IPS-18a (cell line): ENCODE measurements at regions not wholly inside any gene's neighbourhood (a gene's known extent, or its start where the extent isn't known, plus 50 kb on each side); places are given as distances from the start of the nearest gene placed in this dataset.

ENCODE experiments used
- H3K27ac ChIP-seq: one replicate; pipeline ENCODE4 v1.5.1; 2013; ENCODE audit warnings: low read length
- H3K27me3 ChIP-seq: one replicate; pipeline ENCODE4 v1.6.1; 2013; ENCODE audit warnings: mild to moderate bottlenecking, low read length; ENCODE audit not compliant: control insufficient read depth, insufficient read depth
- H3K36me3 ChIP-seq: one replicate; pipeline ENCODE4 v1.6.1; 2013; ENCODE audit warnings: low read depth, low read length; ENCODE audit not compliant: control insufficient read depth
- H3K4me1 ChIP-seq: one replicate; pipeline ENCODE4 v1.6.1; 2013; ENCODE audit warnings: low read depth, low read length; ENCODE audit not compliant: control insufficient read depth
- H3K4me3 ChIP-seq: one replicate; pipeline ENCODE4 v1.5.1; 2013; ENCODE audit warnings: low read length
- H3K9ac ChIP-seq: one replicate; pipeline ENCODE4 v1.6.1; 2013; ENCODE audit warnings: mild to moderate bottlenecking, low read length, moderate library complexity
- H3K9me3 ChIP-seq: one replicate; pipeline ENCODE4 v1.6.1; 2013; ENCODE audit warnings: low read depth, low read length; ENCODE audit not compliant: control insufficient read depth

DNA sequence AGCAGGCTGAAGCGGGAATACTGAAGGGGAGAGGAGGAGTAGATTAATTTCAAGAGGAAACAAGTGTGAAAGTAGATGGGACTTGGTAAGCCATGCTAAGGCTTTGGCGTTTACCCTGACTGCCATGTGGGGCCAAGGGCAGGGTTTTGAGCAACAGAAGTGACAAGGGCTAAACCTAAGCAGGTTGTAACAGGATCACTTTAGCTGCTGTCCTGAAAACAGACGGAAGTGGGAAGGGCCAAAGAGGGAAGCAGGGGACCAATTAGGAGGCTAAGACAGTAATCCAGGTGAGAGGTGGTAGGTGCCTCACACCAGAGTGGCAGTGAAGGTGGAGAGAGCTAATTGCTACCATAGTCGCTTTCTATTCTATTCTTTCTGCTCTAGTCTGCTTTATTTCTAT is 166.5 kb downstream of the PJA1 start:
- Histone ChIP-seq H3K27ac (no peak overlapping the region), H3K4me1 (no peaks in the 10 kb centered on the region), H3K9me3 (no peaks in the 10 kb centered on the region), H3K27me3 (no peaks in the 10 kb centered on the region), H3K9ac (no peak overlapping the region), H3K4me3 (no peak overlapping the region), H3K36me3 (no peaks in the 10 kb centered on the region)

DNA sequence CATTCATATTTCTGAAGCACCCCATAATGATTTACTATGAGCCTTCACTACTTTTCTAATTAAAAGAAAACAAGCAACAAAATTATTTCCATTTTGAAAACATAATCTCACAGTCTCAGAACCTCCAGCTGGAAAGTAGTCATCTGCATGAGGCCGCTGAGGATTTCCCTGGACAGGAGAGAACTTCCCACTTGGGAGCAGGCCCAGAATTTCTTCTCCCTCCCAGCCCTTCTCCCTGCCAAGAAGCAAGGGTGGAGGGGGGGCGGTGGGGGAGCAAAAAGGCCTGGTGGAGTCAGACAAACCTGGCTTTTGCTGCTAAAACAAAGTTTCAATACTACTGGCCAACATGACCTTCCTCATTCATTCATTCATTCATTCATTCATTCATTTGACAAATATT is 167.3 kb downstream of the PJA1 start:
- no peak overlapping the region for H3K4me3 ChIP-seq
- no peaks in the 10 kb centered on the region for H3K27me3 ChIP-seq
- no peaks in the 10 kb centered on the region for H3K4me1 ChIP-seq
- H3K9me3 ChIP-seq, result no peaks in the 10 kb centered on the region
- no peaks in the 10 kb centered on the region for H3K36me3 ChIP-seq
- no peak overlapping the region for H3K9ac ChIP-seq
- no peak overlapping the region for H3K27ac ChIP-seq

DNA sequence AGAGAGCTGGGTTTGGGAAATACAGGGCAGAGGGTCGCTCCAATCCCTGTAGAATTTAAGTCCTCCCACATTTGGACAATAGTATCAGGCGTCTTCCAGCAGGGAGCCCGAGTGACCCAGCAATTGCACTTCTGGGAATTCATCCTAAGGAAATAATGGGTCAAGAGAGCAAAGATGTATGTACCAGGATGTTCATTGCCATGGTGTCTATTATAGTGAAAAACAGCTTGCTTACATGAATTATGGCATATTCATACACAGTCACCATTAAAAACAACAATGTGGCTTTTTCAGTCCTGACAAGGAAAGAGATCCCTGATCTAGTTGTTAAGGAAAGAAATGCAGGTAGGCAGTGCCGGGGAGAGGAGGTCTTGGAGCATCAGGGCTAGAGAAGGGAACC is 167.7 kb downstream of the PJA1 start:
- no peak overlapping the region for H3K4me3 ChIP-seq
- no peaks in the 10 kb centered on the region for H3K4me1 ChIP-seq
- H3K27me3 ChIP-seq, result no peaks in the 10 kb centered on the region
- no peak overlapping the region for H3K9ac ChIP-seq
- no peaks in the 10 kb centered on the region for H3K36me3 ChIP-seq
- H3K27ac ChIP-seq, result no peak overlapping the region
- H3K9me3 ChIP-seq, result no peaks in the 10 kb centered on the region

DNA sequence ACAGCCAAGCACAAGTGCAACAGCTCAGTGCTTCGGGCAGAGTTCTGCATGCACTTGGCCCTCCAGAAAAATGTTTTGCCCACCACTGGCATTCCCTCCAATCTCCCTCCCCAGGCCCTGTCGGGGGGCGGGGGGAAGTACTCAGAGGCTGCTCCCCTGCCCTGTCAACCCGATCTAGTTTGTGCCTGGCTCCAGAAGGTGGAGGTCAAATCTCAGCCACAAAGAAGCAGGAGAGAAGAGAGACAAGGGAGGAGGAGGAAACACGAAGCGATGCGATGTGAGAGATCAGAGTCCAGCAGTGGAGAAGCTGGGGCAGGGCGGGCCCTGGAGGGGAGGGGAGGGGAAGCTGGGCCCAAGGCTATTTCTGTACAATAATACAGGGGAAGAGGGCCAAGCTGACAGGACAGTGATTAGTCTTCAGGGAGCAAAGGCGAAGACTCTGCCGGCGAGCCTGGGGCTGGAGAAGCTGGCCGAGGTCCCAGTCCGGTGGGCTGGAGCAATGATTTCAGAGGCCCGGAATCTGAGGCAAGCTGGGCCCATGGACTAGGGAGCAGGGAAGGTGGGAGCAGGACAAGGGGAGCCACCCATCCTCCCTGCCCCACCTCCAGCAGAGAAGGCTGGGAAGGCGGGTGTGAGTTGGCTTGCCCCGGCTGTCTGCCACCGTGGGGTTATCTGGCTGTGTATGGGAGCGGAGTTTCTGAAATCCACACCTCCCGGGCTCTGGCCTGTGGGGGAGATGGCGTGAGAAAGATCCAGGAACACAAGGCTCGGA is 167.1 kb downstream of the EFNB1 start:
- Histone ChIP-seq H3K9me3 (no peaks in the 10 kb centered on the region), H3K27me3 (no peaks in the 10 kb centered on the region), H3K36me3 (no peaks in the 10 kb centered on the region), H3K9ac (no peak overlapping the region), H3K4me1 (no peaks in the 10 kb centered on the region), H3K4me3 (no peak overlapping the region), H3K27ac (no peak overlapping the region)

DNA sequence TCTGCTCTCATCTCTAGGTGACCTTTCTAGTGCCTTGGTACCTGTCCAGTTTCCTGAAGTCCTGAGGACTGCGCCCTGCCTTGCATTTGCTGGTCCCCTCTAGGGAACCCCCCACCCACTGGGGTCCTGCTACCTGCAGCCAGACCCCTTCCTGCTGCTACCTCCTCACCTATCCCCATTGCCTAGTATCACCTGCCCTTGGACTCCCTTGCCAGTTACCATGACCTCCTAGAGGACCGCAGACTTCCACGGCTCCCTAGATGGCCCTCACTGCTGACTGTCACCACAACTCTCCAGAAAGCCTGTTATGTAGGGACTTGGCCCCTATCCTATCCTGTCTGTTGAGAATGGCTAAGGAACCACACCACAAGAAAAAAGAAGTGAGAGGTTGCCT is 166.6 kb downstream of the EFNB1 start:
- H3K4me3 ChIP-seq, result no peak overlapping the region
- H3K4me1 ChIP-seq, result peaks cover 5% of the 10 kb centered on the region
- H3K9me3 ChIP-seq, result no peaks in the 10 kb centered on the region
- H3K27me3 ChIP-seq, result no peaks in the 10 kb centered on the region
- H3K9ac ChIP-seq, result no peak overlapping the region
- H3K36me3 ChIP-seq, result no peaks in the 10 kb centered on the region
- no peak overlapping the region for H3K27ac ChIP-seq

DNA sequence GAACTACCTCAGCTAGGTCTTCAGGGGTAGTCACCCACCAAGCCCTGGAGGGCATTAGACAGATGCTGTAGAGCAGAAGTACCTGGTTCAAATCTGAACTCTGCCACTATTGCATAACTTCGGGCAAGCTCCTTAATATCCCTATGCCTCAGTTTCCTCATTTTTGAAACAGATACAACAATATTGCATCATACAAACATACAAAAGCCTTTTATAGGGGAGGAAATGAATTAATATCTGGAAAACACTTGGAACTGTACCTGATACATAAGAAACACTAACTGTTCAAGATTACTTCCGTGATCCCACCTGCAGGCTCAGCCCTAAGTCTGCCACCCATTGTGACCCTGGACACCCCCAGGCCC is 166.1 kb downstream of the EFNB1 start:
- no peaks in the 10 kb centered on the region for H3K9me3 ChIP-seq
- H3K4me3 ChIP-seq, result no peak overlapping the region
- no peak overlapping the region for H3K9ac ChIP-seq
- no peak overlapping the region for H3K27ac ChIP-seq
- H3K4me1 ChIP-seq, result peaks cover 8% of the 10 kb centered on the region
- H3K27me3 ChIP-seq, result no peaks in the 10 kb centered on the region
- no peaks in the 10 kb centered on the region for H3K36me3 ChIP-seq

DNA sequence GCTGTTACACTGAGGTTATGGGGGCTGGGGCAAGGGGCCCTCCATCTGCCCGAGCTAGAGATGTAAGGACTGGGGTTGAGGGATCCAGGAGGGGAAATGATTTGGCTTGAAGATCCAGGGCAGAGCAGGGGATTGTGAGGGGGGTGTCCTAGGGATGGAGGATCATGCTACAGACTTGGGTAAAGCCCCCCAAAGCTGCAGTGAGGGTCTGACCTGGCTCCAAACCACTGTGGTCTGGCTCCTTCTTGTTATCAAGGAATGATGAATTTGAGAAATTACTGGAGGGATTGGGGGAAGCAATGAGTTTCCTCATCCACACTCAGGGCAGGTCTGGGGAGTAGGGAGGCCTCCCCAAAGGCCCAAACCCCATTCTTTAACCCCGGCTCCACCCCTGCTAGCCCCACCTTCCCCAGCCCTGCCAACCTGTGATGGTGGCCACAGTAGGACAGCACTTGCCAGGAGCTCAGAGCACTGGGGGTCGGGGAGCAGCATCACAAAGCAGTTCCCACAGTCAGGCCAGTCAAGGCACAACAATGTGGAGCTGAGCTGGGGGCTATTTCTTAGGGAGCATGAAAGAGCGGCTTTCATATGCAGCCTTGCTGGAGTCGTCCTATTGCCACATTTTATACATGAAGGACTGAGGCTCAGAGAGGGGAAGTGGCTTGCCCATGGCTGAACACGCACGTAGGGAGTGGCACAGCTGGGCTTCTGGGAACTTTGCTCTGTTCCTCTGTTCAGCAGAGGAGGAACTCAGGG is 165.5 kb downstream of the EFNB1 start:
- Histone ChIP-seq H3K4me3 (no peak overlapping the region), H3K9ac (no peak overlapping the region), H3K36me3 (no peaks in the 10 kb centered on the region), H3K27ac (no peak overlapping the region), H3K4me1 (peaks cover 13% of the 10 kb centered on the region), H3K9me3 (no peaks in the 10 kb centered on the region), H3K27me3 (no peaks in the 10 kb centered on the region)

DNA sequence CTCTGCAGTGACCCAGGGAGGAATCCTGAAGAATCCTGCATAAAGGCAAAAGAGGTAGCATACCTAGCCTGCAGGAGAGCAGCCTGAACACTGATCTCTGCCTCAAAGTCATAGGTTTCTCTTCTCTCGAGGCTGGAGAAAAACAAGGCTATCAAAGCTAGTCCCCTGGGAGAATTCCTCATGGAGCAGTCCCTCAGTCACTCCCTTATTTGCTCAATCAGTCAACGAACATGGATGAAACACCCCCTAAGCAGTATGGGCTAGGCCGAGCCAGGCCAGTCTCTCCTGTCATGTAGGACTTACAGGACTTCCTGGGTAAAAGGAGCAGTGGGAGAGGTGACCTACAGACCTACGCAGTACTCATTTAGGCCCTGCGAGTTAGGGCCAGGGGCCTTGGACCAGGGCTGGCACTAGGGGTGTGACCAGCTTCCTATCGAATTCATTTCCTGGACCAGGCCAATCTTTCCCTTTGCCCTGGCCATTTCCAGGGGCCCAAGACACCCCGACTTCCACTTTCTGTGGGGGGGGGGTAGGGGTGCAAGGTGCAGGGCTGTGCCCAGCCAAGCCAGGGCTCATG is 164.1 kb downstream of the EFNB1 start:
- Histone ChIP-seq H3K27ac (no peak overlapping the region), H3K9ac (no peak overlapping the region), H3K4me1 (peaks cover 14% of the 10 kb centered on the region), H3K4me3 (no peak overlapping the region), H3K27me3 (no peaks in the 10 kb centered on the region), H3K36me3 (no peaks in the 10 kb centered on the region), H3K9me3 (no peaks in the 10 kb centered on the region)

DNA sequence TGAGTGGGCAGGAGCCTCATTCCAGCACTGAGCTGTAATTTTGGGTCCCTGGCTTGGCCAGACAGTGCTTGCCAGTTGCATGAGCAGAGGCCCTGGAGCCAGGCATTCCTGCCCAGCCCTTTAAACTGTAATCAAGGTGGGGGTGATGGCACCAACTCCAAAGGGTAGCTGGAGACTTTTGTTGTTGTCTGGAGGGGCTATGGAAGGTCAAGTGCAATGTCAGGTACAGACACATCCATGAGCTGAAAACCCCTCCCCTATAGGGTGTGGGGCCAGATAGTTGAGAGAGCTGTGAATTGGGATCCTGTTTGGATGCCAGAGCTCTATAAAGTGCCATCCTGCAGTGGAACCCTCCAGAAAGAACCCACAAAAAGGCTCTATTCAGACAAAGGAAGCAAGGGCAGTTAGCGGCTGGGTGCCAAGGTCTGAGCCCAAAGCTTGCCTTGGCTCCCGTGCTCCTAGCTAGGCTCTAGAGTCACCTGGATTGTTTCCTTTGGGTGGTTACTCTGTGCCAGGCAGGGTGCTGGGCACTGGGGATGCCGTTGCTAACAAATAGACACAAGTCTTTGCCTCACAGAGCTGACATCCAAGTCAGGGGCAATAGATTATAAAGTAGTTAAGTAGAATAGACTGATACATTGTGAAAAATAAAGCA is 163.0 kb downstream of the EFNB1 start:
- Histone ChIP-seq H3K36me3 (no peaks in the 10 kb centered on the region), H3K27me3 (no peaks in the 10 kb centered on the region), H3K9me3 (no peaks in the 10 kb centered on the region), H3K4me3 (no peak overlapping the region), H3K4me1 (peaks cover 14% of the 10 kb centered on the region), H3K27ac (no peak overlapping the region), H3K9ac (no peak overlapping the region)

DNA sequence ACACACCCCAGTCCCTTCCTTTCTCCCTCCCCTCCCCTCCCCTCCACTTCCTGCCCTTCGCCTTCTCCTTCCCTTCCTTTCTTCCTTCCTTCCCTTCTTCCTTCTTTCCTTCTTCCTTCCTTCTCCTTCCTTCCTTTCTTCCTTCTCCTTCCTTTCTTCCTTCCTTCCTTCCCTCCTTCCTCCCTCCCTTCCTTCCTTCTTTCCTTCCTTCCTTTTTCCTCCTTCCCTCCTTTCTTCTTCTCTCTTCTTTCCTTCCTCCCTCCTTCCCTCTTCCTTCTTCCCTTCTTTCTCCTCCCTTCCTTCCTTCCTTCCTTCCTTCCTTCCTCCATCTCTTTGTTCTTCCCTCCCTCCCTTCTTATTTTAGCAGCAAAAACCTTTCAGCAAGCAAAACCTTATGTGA is 162.1 kb downstream of the EFNB1 start:
- Histone ChIP-seq H3K9ac (no peak overlapping the region), H3K27me3 (no peaks in the 10 kb centered on the region), H3K9me3 (no peaks in the 10 kb centered on the region), H3K27ac (no peak overlapping the region), H3K36me3 (no peaks in the 10 kb centered on the region), H3K4me3 (no peak overlapping the region), H3K4me1 (peaks cover 14% of the 10 kb centered on the region)

DNA sequence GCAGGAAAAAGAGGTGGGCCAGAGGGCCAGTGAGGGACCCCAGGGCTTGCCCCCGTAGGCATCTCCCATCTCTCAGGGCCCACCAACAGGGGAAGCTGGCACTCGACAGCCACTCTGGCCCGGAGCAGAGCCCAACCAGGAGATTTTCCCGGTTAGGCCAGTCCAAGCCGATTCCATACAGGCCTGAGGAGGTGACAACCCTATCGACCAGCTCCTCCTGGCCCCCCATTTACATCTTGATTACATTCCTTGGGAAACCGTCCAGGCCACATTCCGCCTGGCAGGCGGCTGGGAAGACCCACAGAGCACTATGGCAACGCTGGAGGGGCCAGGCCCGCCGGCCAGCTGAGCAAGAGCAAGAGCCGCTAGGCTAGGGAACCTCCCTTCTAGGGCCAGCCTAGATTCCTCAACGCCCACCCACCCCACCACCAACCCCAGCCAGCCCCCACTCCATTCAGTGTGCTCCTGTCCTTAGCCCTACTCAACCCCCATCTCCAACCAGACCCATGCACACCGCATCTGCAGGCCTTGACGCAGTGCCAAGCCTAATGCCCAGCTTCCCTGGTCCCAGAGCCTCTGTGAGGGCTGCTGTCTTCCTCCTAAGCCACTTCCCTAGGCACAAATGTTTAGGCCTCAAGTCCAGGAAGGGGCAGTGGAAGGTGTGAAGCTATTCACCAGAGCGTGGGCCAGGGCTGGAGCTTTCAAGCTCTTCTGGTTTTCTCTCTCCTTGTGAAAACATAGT is 161.2 kb downstream of the EFNB1 start:
- no peak overlapping the region for H3K9ac ChIP-seq
- H3K27me3 ChIP-seq, result no peaks in the 10 kb centered on the region
- peaks cover 22% of the 10 kb centered on the region for H3K4me1 ChIP-seq
- H3K4me3 ChIP-seq, result no peak overlapping the region
- no peaks in the 10 kb centered on the region for H3K9me3 ChIP-seq
- H3K36me3 ChIP-seq, result no peaks in the 10 kb centered on the region
- H3K27ac ChIP-seq, result no peak overlapping the region
